Mesothelial cell of epicardium (in vitro differentiated cells): ENCODE measurements at regions not wholly inside any gene's neighbourhood (a gene's known extent, or its start where the extent isn't known, plus 50 kb on each side); places are given as distances from the start of the nearest gene placed in this dataset.
"Not testable (repeated sequence)": the region's sequence is repeated elsewhere in the genome, so short reads cannot be mapped to it uniquely, and the experiment has no call there.

ENCODE experiments used
- DNase-seq, 2 experiments: peaks; one replicate each; pipeline ENCODE4 v3.0.0; 2021; ENCODE audit warnings: low spot score in 2 of 2; ENCODE audit not compliant: unreplicated experiment in 2 of 2
- H3K27ac Mint-ChIP-seq: 2 replicates; pipeline ENCODE4 v1.8.0; 2021; ENCODE audit warnings: mixed read lengths
- H3K27me3 Mint-ChIP-seq: 2 replicates; pipeline ENCODE4 v1.8.0; 2021; ENCODE audit warnings: low read depth, mixed read lengths
- H3K36me3 Mint-ChIP-seq: 2 replicates; pipeline ENCODE4 v1.8.0; 2021; ENCODE audit warnings: mixed read lengths
- H3K4me1 Mint-ChIP-seq: 2 replicates; pipeline ENCODE4 v1.8.0; 2021; ENCODE audit warnings: mixed read lengths
- H3K4me3 Mint-ChIP-seq: 2 replicates; pipeline ENCODE4 v1.8.0; 2021; ENCODE audit warnings: mild to moderate bottlenecking, moderate library complexity, mixed read lengths
- H3K9me3 Mint-ChIP-seq: 2 replicates; pipeline ENCODE4 v1.8.0; 2021; ENCODE audit warnings: mixed read lengths
- CTCF ChIP-seq: fragments of 200-600 bp; sonication (generic); IDR thresholded peaks from one replicate; pipeline ENCODE4 v1.5.0; 2021; ENCODE audit warnings: antibody characterized with exemption; ENCODE audit not compliant: unreplicated experiment

- no peak for TF ChIP-seq CTCF
- no peak overlapping the region for H3K27ac Mint-ChIP-seq
- no peaks in the 10 kb centered on the region for H3K4me1 Mint-ChIP-seq
- peaks cover 77% of the 10 kb centered on the region for H3K9me3 Mint-ChIP-seq
- H3K4me3 Mint-ChIP-seq, result no peak overlapping the region
- no peaks in the 10 kb centered on the region for H3K27me3 Mint-ChIP-seq
- H3K36me3 Mint-ChIP-seq, result peaks cover 16% of the 10 kb centered on the region
- DNase-seq, result no peak
Observed at GRCh38 chr16:34078691-34079090, 619.3 kb downstream of the TP53TG3F start.

DNA sequence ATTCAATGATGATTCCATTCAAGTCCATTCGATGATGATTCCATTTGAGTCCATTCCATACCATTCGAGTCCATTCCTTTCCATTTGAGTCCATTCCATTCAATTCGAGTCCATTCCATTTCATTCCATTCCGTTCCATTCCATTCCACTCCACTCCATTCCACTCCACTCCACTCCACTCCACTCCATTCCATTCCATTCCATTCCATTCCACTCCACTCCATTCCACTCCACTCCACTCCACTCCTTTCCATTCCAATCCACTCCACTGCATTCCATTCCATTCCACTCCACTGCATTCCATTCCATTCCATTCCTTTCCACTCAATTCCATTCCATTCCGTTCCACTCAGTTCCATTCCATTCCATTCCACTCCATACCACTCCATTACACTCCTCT lies 625.6 kb downstream of the TP53TG3F start:
- Mint-ChIP-seq H3K9me3 (peaks cover 77% of the 10 kb centered on the region), H3K36me3 (peaks cover 12% of the 10 kb centered on the region)
- H3K4me3 Mint-ChIP-seq, H3K27me3 Mint-ChIP-seq, DNase-seq, H3K27ac Mint-ChIP-seq, H3K4me1 Mint-ChIP-seq: not testable (repeated sequence)

- not testable (repeated sequence) for H3K4me3 Mint-ChIP-seq, DNase-seq, H3K27ac Mint-ChIP-seq, H3K27me3 Mint-ChIP-seq, H3K4me1 Mint-ChIP-seq
- peaks cover 22% of the 10 kb centered on the region for H3K36me3 Mint-ChIP-seq
- peaks cover 77% of the 10 kb centered on the region for H3K9me3 Mint-ChIP-seq
Observed at GRCh38 chr16:34095006-34095405, 635.6 kb downstream of the TP53TG3F start.

- Mint-ChIP-seq H3K36me3 (peaks cover 16% of the 10 kb centered on the region), H3K9me3 (peaks cover 65% of the 10 kb centered on the region)
- H3K27me3 Mint-ChIP-seq, H3K4me1 Mint-ChIP-seq, DNase-seq, H3K4me3 Mint-ChIP-seq, H3K27ac Mint-ChIP-seq: not testable (repeated sequence)
Observed at GRCh38 chr16:34096911-34097310, 637.5 kb downstream of the TP53TG3F start.

DNA sequence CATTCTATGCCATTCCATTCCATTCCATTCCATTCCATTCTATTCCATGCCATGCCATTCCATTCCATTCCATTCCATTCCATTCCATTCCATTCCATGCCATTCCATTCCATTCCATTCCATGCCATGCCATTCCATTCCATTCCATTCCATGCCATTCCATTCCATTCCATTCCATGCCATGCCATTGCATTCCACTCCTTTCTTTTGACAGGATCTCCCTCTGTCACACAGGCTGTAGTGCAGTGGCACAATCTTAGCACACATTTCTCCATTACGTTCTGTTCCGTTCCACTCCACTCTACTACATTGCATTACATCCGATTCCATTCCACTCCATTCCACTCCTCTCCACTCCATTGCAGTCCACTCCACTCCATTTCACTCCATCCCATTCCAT lies 637.9 kb downstream of the TP53TG3F start:
- not testable (repeated sequence) for H3K27me3 Mint-ChIP-seq, DNase-seq, H3K4me3 Mint-ChIP-seq, H3K27ac Mint-ChIP-seq, H3K4me1 Mint-ChIP-seq
- H3K36me3 Mint-ChIP-seq, result peaks cover 16% of the 10 kb centered on the region
- H3K9me3 Mint-ChIP-seq, result peaks cover 61% of the 10 kb centered on the region

GRCh38 chr16:34098033-34098432 lies 638.6 kb downstream of the TP53TG3F start:
- not testable (repeated sequence) for H3K27me3 Mint-ChIP-seq, H3K4me1 Mint-ChIP-seq, H3K27ac Mint-ChIP-seq, DNase-seq, H3K4me3 Mint-ChIP-seq
- Mint-ChIP-seq H3K36me3 (peaks cover 16% of the 10 kb centered on the region), H3K9me3 (peaks cover 58% of the 10 kb centered on the region)

- not testable (repeated sequence) for DNase-seq
- H3K36me3 Mint-ChIP-seq, result peaks cover 16% of the 10 kb centered on the region
Observed at GRCh38 chr16:34099028-34099427, 639.6 kb downstream of the TP53TG3F start.

More at GRCh38 chr16:34099028-34099427, 639.6 kb downstream of the TP53TG3F start:
- not testable (repeated sequence) for H3K4me3 Mint-ChIP-seq, H3K4me1 Mint-ChIP-seq, H3K27ac Mint-ChIP-seq, H3K27me3 Mint-ChIP-seq
- H3K9me3 Mint-ChIP-seq, result peaks cover 63% of the 10 kb centered on the region
